ENCODE measurements at regions not wholly inside any gene's neighbourhood (a gene's known extent, or its start where the extent isn't known, plus 50 kb on each side); places are given as distances from the start of the nearest gene placed in this dataset.

- no peaks in the 10 kb centered on the region for H3K27me3 Mint-ChIP-seq
- no peaks in the 10 kb centered on the region for H3K36me3 Mint-ChIP-seq (ENCODE audit: low read depth)
- POLR2A ChIA-PET = interaction anchor here (0.6 kb wide), 1 partner anchor 10 kb away, joined by 3 read pairs; no protein-coding TSS in a partner anchor
- intact Hi-C loops (cut with DNase I, micrococcal nuclease) = no loop called here
- H3K9me3 Mint-ChIP-seq (ENCODE audit: low read depth) = peaks cover 4% of the 10 kb centered on the region
- H3K27ac Mint-ChIP-seq = no peak overlapping the region
- no peaks in the 10 kb centered on the region for H3K4me1 Mint-ChIP-seq
- no peak for ATAC-seq
- DNase-seq = no peak
- no peak overlapping the region for H3K4me3 Mint-ChIP-seq
- CTCF ChIA-PET = interaction anchor here (1.3 kb wide), 1 partner anchor 36 kb away, joined by 4 read pairs; no protein-coding TSS in a partner anchor
Measured at GRCh38 chr3:64814351-64814750, 126.6 kb upstream of the ADAMTS9 start.

- Mint-ChIP-seq H3K27ac (no peak overlapping the region), H3K27me3 (no peaks in the 10 kb centered on the region), H3K9me3 (ENCODE audit: low read depth) (peaks cover 4% of the 10 kb centered on the region), H3K36me3 (ENCODE audit: low read depth) (no peaks in the 10 kb centered on the region), H3K4me3 (no peak overlapping the region), H3K4me1 (no peaks in the 10 kb centered on the region)
- ChIA-PET POLR2A (no interaction called here), CTCF (no interaction called here)
- no peak for ATAC-seq
- no peak for DNase-seq
- intact Hi-C loops (cut with DNase I, micrococcal nuclease) = no loop called here
Measured at GRCh38 chr3:64813326-64813725, 125.5 kb upstream of the ADAMTS9 start.

- Mint-ChIP-seq H3K4me1 (no peaks in the 10 kb centered on the region), H3K27ac (no peak overlapping the region), H3K4me3 (no peak overlapping the region), H3K27me3 (no peaks in the 10 kb centered on the region), H3K36me3 (ENCODE audit: low read depth) (no peaks in the 10 kb centered on the region), H3K9me3 (ENCODE audit: low read depth) (peaks cover 4% of the 10 kb centered on the region)
- DNase-seq = no peak
- intact Hi-C loops (cut with DNase I, micrococcal nuclease) = no loop called here
- POLR2A ChIA-PET = no interaction called here
- no peak for ATAC-seq
- CTCF ChIA-PET = no interaction called here
Measured at GRCh38 chr3:64809086-64809485, 121.3 kb upstream of the ADAMTS9 start.

DNA sequence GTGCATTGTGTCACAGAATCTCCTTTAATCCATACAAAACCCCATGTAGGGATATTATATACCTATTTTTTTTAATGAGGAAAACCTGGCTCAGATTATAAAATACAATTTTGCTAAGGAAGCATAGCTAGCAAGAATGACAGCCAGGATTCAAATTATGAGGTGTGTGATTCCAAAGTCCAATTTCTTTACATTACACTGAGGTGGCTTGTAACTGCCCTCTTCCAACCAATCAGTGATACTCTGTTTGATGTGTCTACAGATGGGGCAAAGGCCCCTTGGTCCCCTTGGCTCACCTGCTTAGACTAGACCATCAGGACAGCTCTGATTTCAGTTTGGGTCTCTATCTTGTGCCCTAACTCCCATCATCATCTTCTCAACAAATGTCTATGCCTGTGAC, 120.3 kb upstream of the ADAMTS9 start:
- POLR2A ChIA-PET = no interaction called here
- DNase-seq (no peak), ATAC-seq (no peak)
- Mint-ChIP-seq H3K9me3 (ENCODE audit: low read depth) (peaks cover 4% of the 10 kb centered on the region), H3K4me3 (no peak overlapping the region), H3K4me1 (no peaks in the 10 kb centered on the region), H3K36me3 (ENCODE audit: low read depth) (no peaks in the 10 kb centered on the region), H3K27me3 (no peaks in the 10 kb centered on the region), H3K27ac (no peak overlapping the region)
- CTCF ChIA-PET = interaction anchor here (0.6 kb wide), 1 partner anchor 277 kb away, joined by 3 read pairs; no protein-coding TSS in a partner anchor
- intact Hi-C loops (cut with DNase I, micrococcal nuclease) = no loop called here

DNA sequence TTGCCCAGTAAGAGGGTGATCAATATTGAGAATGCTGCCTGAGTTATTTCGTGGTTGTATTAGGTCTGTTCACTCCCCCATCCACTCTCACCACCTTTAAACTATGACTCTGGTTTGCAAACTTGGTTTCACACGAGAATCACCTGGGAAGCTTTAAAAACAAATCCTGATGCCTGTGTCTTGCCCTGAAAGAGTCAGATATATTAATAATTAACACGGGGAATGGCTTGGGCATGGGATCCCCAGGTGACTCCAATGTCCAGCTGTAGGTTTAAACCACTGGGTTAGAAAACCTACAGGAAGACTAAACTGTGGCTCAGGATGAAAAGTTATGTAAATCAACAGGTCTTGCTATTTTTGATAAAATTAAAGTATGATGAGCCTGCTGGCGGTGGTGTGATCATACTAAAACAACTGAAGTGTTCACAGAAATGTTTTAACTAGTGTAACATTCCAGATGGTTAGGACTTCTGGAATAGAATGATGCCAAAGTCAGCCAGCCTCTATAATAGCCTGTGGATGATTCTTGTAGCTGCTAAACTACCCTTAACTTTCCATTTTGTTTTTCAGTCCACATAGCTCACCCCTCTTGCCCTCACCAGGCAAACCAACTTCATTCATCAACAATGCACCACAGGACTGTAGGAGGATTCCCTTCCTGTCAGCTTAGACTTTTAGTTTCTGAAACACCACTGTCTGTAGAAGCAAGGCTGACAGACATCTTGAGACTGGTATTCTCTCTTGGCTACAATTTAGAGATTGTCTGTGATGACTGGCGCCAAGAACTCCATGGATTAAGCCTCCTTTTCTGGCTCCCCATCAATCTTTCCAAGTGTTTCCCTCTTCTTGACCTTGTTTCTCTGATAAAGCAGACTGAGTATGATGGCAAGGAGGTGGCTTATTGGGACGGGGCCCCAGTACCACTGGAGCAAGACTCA, 119.1 kb upstream of the ADAMTS9 start:
- no peak overlapping the region for H3K4me3 Mint-ChIP-seq
- ChIA-PET CTCF (no interaction called here), POLR2A (no interaction called here)
- H3K27ac Mint-ChIP-seq = no peak overlapping the region
- no peaks in the 10 kb centered on the region for H3K4me1 Mint-ChIP-seq
- H3K36me3 Mint-ChIP-seq (ENCODE audit: low read depth) = no peaks in the 10 kb centered on the region
- intact Hi-C loops (cut with DNase I, micrococcal nuclease) = no loop called here
- ATAC-seq (no peak), DNase-seq (no peak)
- H3K27me3 Mint-ChIP-seq = no peaks in the 10 kb centered on the region
- no peaks in the 10 kb centered on the region for H3K9me3 Mint-ChIP-seq (ENCODE audit: low read depth)

GRCh38 chr3:64805978-64806377, 118.2 kb upstream of the ADAMTS9 start:
- ATAC-seq = no peak
- Mint-ChIP-seq H3K27me3 (no peaks in the 10 kb centered on the region), H3K27ac (no peak overlapping the region), H3K4me3 (no peak overlapping the region), H3K9me3 (ENCODE audit: low read depth) (no peaks in the 10 kb centered on the region), H3K4me1 (no peaks in the 10 kb centered on the region), H3K36me3 (ENCODE audit: low read depth) (no peaks in the 10 kb centered on the region)
- intact Hi-C loops (cut with DNase I, micrococcal nuclease) = no loop called here
- DNase-seq = no peak
- CTCF ChIA-PET = no interaction called here
- POLR2A ChIA-PET = no interaction called here

DNA sequence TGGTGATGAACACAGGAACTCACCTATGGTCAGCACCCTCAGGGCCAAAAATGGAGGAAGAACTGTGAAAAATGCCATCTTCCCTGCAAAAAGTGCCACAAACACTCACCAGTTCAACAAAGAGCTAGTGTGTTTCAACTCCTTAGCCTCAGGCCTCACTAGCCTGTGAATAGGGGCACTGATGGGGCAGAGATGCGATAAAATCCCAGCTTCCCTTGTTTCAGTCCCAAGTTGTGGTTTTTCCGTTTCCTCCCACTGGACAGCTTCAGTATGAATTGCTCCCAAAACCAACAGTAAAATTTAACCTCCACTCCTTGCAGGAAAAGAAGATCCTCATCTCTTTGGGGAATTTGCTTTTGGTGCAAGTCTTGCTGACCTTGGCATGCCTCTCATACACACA, 117.4 kb upstream of the ADAMTS9 start:
- no peaks in the 10 kb centered on the region for H3K4me1 Mint-ChIP-seq
- ChIA-PET CTCF (no interaction called here), POLR2A (no interaction called here)
- H3K27me3 Mint-ChIP-seq = no peaks in the 10 kb centered on the region
- no peaks in the 10 kb centered on the region for H3K36me3 Mint-ChIP-seq (ENCODE audit: low read depth)
- no peaks in the 10 kb centered on the region for H3K9me3 Mint-ChIP-seq (ENCODE audit: low read depth)
- no peak overlapping the region for H3K4me3 Mint-ChIP-seq
- no peak for DNase-seq
- no peak for ATAC-seq
- H3K27ac Mint-ChIP-seq = no peak overlapping the region
- intact Hi-C loops (cut with DNase I, micrococcal nuclease) = no loop called here

DNA sequence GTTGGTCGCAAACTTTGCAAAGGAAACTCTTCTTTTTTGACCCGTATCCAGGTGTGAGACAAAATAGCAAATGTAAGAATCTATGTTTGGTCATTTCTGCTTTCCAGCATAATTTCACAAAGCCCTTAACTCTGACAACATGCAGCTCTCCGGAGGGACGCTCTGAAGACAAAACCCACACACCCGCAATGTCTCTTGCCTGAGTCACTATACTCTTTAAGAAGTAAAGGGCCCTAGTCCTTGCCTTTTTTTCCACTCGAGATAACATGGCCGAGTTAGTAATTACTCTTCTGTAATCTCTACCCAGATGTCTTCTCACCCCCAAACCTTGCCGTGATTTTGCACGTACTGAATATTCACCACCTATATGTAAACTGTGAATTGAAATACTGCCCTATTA, 115.7 kb upstream of the ADAMTS9 start:
- Mint-ChIP-seq H3K36me3 (ENCODE audit: low read depth) (no peaks in the 10 kb centered on the region), H3K27me3 (no peaks in the 10 kb centered on the region), H3K9me3 (ENCODE audit: low read depth) (no peaks in the 10 kb centered on the region), H3K4me3 (no peak overlapping the region), H3K4me1 (no peaks in the 10 kb centered on the region), H3K27ac (no peak overlapping the region)
- intact Hi-C loops (cut with DNase I, micrococcal nuclease) = no loop called here
- ChIA-PET POLR2A (no interaction called here), CTCF (interaction anchor here (0.6 kb wide), 1 partner anchor 70 kb away, joined by 3 read pairs; no protein-coding TSS in a partner anchor)
- DNase-seq = no peak
- no peak for ATAC-seq

DNA sequence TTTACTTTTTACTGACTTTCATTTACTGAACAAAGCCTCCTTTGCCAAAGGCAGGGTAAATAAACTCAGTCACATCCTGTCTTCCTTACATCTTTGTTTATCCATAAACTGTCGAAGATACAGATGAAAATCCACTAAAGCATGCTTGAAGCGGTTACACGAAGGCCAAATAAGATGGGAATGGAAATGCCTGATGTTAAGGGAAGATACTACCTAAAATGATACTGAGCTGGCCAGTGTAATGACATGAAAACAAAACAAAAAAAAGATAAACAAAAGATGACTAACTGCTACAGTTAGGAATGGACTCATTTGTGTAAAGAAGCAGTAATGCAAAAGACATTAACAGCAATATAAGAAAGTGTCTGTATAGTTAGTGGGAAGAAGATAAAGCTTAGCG, 114.7 kb upstream of the ADAMTS9 start:
- ChIA-PET POLR2A (no interaction called here), CTCF (interaction anchor here (0.5 to 0.6 kb wide), 2 partner anchors 10 to 1450 kb away, joined by 3 read pairs; no protein-coding TSS in a partner anchor)
- ATAC-seq (no peak), DNase-seq (no peak)
- Mint-ChIP-seq H3K4me3 (no peak overlapping the region), H3K9me3 (ENCODE audit: low read depth) (no peaks in the 10 kb centered on the region), H3K4me1 (no peaks in the 10 kb centered on the region), H3K27me3 (no peaks in the 10 kb centered on the region), H3K27ac (no peak overlapping the region), H3K36me3 (ENCODE audit: low read depth) (no peaks in the 10 kb centered on the region)
- intact Hi-C loops (cut with DNase I, micrococcal nuclease) = no loop called here

DNA sequence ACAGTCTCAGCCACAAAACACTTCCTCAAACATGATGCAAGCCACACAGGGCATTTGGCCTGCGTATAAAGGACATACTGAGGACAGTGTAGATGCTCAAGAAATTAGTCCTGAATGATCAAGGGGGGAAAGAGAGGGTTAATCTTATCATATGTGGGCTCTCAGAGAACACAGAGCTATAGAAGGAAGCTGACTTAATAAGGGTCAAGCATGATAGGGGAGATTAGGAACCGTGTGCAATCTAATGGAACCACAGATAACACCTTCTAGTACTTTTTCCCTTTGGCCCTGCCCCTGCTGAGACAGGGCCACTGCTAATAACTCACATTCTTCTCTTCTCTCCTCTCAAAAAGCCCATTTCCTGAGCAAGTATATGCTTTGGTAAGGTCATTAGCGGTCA, 114.1 kb upstream of the ADAMTS9 start:
- Mint-ChIP-seq H3K27me3 (no peaks in the 10 kb centered on the region), H3K4me3 (no peak overlapping the region), H3K27ac (no peak overlapping the region), H3K36me3 (ENCODE audit: low read depth) (no peaks in the 10 kb centered on the region), H3K9me3 (ENCODE audit: low read depth) (no peaks in the 10 kb centered on the region), H3K4me1 (no peaks in the 10 kb centered on the region)
- ATAC-seq (no peak), DNase-seq (no peak)
- ChIA-PET CTCF (interaction anchor here (0.5 kb wide), 1 partner anchor 9 kb away, joined by 3 read pairs; no protein-coding TSS in a partner anchor), POLR2A (no interaction called here)
- intact Hi-C loops (cut with DNase I, micrococcal nuclease) = no loop called here

DNA sequence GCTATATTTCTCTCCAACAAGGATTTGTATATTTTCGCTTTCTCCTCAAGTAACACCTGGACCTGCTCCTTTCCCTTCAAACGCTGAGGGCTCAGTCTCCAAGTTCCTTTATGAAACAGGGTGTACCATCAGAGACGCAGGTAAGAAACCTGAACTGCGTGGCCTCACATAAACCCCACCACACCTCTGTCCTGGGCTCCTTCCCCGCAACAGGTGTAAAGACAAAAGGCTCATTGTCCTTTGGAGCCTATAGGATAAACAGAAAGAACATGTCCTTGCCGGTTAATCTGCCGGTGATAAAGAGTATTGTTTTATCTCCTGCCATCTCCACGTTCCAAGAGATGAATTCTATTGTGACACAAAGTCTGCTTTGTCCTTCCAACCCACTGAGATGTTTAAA, 111.8 kb upstream of the ADAMTS9 start:
- intact Hi-C loops (cut with DNase I, micrococcal nuclease) = no loop called here
- ChIA-PET POLR2A (no interaction called here), CTCF (no interaction called here)
- H3K36me3 Mint-ChIP-seq (ENCODE audit: low read depth) = no peaks in the 10 kb centered on the region
- H3K27ac Mint-ChIP-seq = no peak overlapping the region
- no peaks in the 10 kb centered on the region for H3K4me1 Mint-ChIP-seq
- no peak for DNase-seq
- H3K4me3 Mint-ChIP-seq = no peak overlapping the region
- H3K9me3 Mint-ChIP-seq (ENCODE audit: low read depth) = no peaks in the 10 kb centered on the region
- ATAC-seq = no peak
- no peaks in the 10 kb centered on the region for H3K27me3 Mint-ChIP-seq

- intact Hi-C loops (cut with DNase I, micrococcal nuclease) = no loop called here
- POLR2A ChIA-PET = no interaction called here
- Mint-ChIP-seq H3K27ac (no peak overlapping the region), H3K4me1 (no peaks in the 10 kb centered on the region), H3K27me3 (no peaks in the 10 kb centered on the region), H3K36me3 (ENCODE audit: low read depth) (no peaks in the 10 kb centered on the region), H3K4me3 (no peak overlapping the region), H3K9me3 (ENCODE audit: low read depth) (no peaks in the 10 kb centered on the region)
- CTCF ChIA-PET = no interaction called here
- ATAC-seq (no peak), DNase-seq (no peak)
Measured at GRCh38 chr3:64798316-64798715, 110.5 kb upstream of the ADAMTS9 start.
